HG02571 (cell line): ENCODE measurements at regions not wholly inside any gene's neighbourhood (a gene's known extent, or its start where the extent isn't known, plus 50 kb on each side); places are given as distances from the start of the nearest gene placed in this dataset.
"Not testable (repeated sequence)": the region's sequence is repeated elsewhere in the genome, so short reads cannot be mapped to it uniquely, and the experiment has no call there.

Experiments
- ATAC-seq: cut with Tn5 transposase; IDR thresholded peaks from one replicate; pipeline ENCODE4 v1.9.1; 2021; ENCODE audit warnings: mild to moderate bottlenecking, moderate library complexity; ENCODE audit not compliant: unreplicated experiment

GRCh38 chr1:120609015-120609573 is 114.7 kb upstream of the NBPF26 start:
- ATAC-seq: not testable (repeated sequence)

GRCh38 chr1:120609834-120610233 is 113.9 kb upstream of the NBPF26 start:
- not testable (repeated sequence) for ATAC-seq

GRCh38 chr1:120614931-120615639 is 108.7 kb upstream of the NBPF26 start:
- ATAC-seq: not testable (repeated sequence)

DNA sequence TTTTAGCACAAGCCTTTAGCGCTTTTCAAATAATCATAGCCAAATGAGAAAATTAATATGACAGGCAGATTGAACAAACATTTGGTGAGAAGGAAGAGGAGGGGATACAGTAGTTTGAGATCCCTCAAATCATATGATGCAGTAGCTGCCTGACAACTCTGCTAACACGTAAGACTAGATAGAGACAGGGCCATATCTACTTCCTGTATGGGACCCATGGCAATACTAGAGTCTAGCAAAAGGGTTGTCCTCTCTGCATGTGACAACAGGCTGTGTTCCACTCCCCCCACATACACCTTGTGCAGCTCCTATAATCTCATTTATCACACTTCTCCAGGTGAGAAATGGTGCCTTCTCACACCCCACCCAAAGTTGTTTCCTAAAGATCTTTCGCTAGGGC is 106.3 kb upstream of the NBPF26 start:
- ATAC-seq: not testable (repeated sequence)

- ATAC-seq: not testable (repeated sequence)
Observed at GRCh38 chr1:120619867-120620692, 103.7 kb upstream of the NBPF26 start.

- ATAC-seq: not testable (repeated sequence)
Observed at GRCh38 chr1:120620693-120620969, 103.1 kb upstream of the NBPF26 start.

DNA sequence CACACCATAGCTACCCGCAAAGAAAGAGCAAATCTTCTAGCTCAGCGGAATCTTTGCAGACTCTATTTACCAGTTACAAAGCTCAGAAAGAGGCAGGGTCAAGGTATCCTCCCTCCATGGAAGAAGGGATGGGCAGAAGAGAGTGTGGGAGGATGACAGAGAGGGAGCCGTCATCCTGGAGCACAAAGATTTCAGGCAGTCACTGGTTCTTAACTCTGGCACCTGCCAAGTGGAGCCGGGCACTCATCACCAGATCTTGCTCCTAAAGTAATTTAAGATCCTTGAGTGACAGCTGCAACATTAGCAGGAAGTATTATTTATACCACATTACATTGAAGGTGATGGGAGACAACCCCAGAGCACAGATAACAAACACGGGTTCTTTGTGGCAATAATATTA is 102.5 kb upstream of the NBPF26 start:
- not testable (repeated sequence) for ATAC-seq

DNA sequence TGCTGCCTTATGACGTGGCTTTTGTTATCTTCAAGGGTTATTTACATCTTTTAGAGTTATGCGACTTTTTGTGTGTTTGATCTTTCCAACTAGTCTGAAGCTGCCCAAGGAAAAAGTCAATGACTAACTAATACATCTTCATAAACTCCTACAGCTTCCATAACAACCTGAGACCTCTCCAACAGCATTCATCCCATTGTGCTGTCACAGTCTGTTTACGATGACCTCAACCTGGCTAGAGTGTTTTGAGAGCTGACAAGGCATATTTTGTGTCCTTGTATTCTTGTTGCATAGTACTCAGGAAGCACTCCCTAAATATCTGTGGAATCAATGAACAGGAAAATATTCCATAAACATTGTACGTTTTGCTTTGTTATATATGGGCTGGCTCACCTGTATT is 100.2 kb upstream of the NBPF26 start:
- not testable (repeated sequence) for ATAC-seq

- ATAC-seq: not testable (repeated sequence)
Observed at GRCh38 chr1:120624565-120625064, 99.1 kb upstream of the NBPF26 start.

GRCh38 chr1:120629832-120630455 is 93.8 kb upstream of the NBPF26 start:
- not testable (repeated sequence) for ATAC-seq

- not testable (repeated sequence) for ATAC-seq
Observed at GRCh38 chr1:120634816-120635806, 88.6 kb upstream of the NBPF26 start.

DNA sequence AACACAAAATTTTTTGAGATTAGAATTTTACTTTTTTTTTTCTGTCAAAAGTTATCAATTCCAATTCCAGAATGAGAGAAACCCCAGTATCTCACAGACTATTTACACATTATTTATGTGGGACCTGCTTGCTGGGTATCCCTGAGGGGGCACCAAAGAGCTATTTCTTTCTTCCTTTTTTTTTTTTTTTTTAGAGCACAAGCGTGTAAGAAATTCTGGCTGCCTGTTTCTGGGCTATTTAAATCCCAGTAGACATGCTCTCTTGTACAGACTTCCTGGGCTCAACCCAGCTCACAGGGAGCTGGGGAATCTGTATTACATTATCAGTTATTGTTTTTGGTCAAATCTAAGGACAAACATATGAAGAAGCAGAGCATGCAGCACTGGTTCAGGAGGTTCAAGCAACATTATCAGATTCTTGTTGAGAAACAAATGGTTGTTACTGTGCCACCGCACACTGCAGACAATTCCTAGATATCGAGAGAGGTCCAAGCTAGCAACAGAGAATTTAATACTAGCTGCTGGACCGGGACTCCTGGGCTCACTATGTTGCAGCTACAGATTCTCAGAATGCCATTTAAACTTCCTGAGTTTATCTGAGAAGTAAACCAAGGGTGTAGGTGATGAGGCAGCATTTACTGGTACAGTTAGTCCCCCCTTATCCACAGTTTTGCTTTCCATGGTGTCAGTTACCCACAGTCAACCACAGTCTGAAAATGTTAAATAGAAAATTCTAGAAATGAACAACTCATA is 83.3 kb upstream of the NBPF26 start:
- not testable (repeated sequence) for ATAC-seq

GRCh38 chr1:120641014-120641302 is 82.8 kb upstream of the NBPF26 start:
- ATAC-seq: not testable (repeated sequence)

DNA sequence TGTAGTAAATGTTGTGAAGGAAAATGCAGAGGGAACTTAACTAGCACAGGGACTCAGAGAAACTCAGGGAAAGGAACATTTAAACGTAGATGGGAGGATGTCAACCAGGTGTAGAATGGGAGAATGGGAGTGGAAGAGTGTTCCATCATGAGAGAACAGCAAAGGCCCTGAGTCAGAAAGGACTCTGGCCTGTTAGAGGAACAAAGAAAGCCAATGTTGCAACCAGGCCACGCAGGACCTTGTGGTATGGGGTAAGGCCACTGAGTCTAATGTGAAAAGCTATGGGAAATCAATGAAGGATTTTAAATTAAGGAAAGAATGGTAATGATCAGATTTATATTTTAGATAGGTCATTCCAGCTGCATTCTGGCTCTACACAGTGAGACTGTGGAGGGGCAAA is 76.6 kb upstream of the NBPF26 start:
- ATAC-seq: not testable (repeated sequence)

DNA sequence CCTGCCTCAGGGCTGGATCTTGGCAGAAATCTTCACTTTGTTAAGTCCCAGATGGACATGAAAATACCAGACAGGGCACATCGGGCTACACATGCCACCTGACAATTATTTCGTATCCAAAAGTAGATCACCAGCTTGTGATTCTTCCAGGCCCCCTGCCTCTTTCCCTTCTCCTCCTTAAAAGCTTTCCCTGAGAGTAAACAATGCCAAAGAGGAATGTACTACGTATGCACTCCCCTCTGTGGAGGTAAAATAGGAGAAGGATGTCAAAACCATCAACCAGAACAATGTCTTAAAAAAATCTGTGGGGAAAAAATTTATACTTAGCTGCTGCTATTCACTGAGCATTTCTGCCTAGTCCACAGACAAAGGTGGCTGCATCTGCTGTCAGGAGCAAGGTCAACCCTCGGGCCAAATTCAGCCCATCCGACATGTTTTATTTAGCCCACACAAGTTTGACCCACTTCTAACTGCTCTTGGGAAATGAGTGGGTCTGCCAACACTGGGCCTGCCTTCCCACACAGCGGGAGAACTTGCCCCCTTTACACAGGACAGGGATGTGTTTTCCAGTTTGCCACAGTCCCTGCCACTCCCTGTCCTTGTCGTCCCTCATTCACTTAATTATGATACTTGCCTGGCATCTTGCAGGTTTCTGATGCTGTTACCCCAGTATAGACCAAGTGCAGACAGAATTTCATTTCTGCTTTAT is 74.7 kb upstream of the NBPF26 start:
- ATAC-seq: not testable (repeated sequence)

DNA sequence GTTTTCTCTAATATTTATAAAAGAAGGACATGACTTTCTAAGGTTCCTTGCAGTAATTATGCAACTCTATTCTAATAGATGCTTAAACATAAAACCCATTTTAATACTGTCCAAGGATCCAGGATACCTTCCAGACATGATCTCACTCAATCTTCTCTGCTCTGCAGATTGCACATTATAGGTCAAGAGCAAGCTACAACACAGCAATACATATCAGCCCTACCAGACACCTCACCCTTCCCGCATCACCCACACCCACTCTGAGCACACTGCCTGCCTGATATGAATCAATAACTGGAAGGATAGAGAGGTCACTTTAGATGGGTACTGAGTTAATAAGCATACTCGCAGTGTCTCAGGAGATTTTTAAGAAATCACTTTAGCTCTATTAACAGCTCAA is 74.0 kb upstream of the NBPF26 start:
- ATAC-seq: not testable (repeated sequence)

GRCh38 chr1:120654114-120654513 is 69.6 kb upstream of the NBPF26 start:
- ATAC-seq: not testable (repeated sequence)

DNA sequence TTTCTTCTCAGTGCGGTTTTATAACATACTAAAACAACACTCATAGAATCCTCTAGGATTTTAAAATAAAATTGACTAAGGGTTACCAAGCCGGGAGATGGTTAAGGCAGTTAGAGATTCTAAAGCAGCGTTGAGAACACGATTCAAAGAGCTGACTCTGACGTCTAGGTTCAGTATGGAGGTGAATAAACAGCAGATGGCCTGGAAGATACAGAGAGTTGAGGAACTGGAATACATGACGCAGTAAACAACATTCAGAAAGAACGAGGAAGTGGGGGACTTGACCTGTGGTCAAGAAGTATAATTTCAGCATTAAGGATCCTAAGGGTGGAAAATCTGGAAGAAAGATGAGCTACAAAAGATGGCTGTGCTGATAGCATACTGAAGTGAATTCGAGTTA is 68.4 kb upstream of the NBPF26 start:
- not testable (repeated sequence) for ATAC-seq

GRCh38 chr1:120656116-120656515 is 67.6 kb upstream of the NBPF26 start:
- ATAC-seq: not testable (repeated sequence)
